ENCODE measurements at regions not wholly inside any gene's neighbourhood (a gene's known extent, or its start where the extent isn't known, plus 50 kb on each side); places are given as distances from the start of the nearest gene placed in this dataset.
"Not testable (repeated sequence)": the region's sequence is repeated elsewhere in the genome, so short reads cannot be mapped to it uniquely, and the experiment has no call there.

GRCh38 chr4:43435291-43435690 lies 542.8 kb downstream of the GRXCR1 start:
- DNase-seq (ENCODE audit: low spot score): no peak

GRCh38 chr4:43452948-43453347 lies 560.4 kb downstream of the GRXCR1 start:
- no peak for DNase-seq (ENCODE audit: low spot score)

DNA sequence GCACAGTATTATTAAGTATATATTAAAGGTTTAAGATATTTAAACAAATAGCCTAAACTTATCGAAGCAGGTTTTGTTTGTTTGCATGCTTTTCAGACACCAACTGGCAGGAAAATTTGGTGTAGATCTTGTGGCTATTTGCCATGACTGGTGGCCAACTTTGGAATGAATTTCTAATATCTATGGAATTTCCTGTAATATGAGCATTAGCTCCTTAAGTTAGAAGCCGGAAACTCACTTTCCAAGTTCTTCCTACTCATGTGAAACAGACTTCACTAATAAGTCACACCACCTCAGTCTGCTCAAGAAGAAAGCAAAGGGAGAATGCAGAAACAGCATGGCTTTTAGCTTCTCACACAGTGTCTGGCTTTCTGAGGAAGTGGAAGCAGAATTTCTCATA lies 563.9 kb downstream of the GRXCR1 start:
- DNase-seq (ENCODE audit: low spot score): no peak

- no peak for DNase-seq (ENCODE audit: low spot score)
Observed at GRCh38 chr4:43457866-43458265, 565.4 kb downstream of the GRXCR1 start.

DNA sequence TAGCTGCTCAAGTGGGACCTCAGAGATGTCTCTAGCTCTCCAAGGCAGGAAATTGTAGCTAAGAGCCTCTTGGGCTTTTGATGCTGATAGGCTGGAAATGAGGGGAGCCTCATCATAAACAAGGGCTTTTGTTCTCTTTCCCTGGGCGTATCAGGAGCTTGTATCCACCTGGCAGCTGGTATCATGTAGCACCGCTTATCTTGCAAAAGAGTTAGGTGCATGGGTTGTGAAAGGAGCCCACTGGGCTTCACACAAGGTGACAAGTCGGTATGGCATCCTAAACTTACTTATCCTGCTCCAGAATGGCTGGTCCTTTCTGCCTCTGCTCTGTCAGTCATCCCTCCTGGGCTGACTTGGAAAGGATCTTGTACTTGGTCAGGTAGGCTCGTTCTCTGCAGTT lies 565.8 kb downstream of the GRXCR1 start:
- DNase-seq (ENCODE audit: low spot score): no peak

DNA sequence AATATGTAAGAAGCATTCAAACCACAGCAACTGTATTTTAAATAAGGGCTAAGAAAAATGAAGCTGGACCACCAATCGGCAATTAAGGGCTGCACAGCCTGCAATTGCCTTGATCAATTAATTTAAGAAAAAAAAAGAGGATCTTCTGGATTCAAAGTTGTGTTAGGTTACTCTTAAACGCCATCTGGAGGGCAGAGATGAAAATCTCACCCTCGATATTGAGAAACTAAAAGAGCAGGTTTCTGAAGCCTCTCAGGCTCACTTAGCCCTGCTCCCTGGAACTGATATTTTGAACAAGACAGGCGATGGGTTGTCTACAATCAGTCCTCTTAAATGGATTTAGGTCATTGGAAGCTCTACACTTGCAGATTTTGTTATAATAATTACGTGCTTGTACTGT lies 579.4 kb downstream of the GRXCR1 start:
- no peak for DNase-seq (ENCODE audit: low spot score)

DNA sequence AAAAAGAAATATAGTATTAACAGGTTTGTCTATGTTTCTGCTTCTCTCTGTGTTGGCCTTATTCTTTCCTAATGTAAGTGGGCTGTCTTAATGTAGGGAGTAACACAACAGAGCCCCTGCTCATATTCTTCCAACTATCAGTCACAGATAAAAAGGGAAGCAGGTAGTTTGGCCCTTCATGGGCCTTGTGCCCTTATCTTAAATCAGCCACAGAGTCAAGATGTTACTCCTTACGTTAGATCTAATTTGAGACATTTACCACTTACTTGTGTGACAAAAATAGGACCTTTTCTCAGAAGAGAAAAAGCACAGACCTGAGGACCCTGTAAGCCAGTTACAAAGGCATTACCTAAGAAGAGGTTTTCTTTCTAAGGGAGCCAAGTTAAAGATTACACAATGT lies 589.0 kb downstream of the GRXCR1 start:
- no peak for DNase-seq (ENCODE audit: low spot score)

DNA sequence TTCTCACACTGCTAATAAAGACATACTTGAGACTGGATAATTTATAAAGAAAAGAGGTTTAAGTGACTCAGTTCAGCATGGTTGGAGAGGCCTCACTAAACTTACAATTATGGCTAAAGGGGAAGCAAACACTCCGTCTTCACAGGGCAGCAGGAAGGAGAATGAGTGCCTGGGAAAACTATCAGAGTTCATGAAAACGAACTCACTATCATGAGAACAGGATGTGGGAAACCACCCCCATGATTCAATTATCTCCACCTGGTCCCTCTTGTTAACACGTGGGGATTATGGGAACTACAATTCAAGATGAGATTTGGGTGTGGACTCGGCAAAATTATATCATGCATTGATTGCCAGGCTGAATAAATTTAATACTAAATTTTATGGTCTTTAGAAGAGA lies 592.7 kb downstream of the GRXCR1 start:
- DNase-seq (ENCODE audit: low spot score): no peak

DNA sequence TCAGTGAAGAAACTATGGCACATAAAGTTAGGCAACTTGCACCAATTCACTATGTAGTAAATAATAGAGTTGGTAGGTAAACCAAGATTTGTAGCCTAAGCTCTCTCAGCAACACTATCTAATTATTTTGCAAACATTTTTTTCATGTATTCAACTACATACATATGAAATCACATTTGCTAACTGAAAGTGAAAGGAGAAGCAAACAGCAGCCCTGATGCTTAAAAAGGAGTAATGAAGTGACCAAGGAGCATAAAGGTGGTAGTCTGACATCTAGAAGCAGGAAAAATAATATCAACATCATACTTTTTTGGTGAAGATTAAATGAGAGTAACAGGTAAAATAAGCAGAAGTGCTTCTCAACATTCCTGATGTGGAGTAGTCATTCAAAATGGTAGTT lies 603.7 kb downstream of the GRXCR1 start:
- no peak for DNase-seq (ENCODE audit: low spot score)

DNA sequence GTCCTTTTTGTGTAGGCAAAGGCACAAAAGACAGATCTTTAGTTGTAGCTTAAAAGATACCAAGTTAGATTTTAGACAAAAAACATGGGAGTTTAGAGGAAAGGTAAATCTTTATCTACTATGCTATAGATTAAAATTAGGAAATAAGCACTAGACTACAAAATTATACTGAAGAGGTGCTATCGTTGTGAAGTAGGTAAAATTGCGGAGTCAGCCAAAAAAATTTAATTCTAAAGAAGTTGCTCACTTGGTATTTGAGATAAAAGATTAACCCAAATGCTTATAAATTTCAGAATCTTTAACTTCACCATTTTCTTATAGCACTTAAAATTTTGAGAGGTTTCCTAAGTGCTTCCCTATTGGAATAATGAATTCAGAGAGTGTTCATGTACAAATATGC lies 604.1 kb downstream of the GRXCR1 start:
- DNase-seq (ENCODE audit: low spot score): no peak

GRCh38 chr4:43505823-43506222 lies 613.3 kb downstream of the GRXCR1 start:
- DNase-seq (ENCODE audit: low spot score): not testable (repeated sequence)

GRCh38 chr4:43512253-43512652 lies 619.7 kb downstream of the GRXCR1 start:
- DNase-seq (ENCODE audit: low spot score): no peak

- DNase-seq (ENCODE audit: low spot score): no peak
Observed at GRCh38 chr4:43525646-43526045, 633.1 kb downstream of the GRXCR1 start.

- peak; percentile 12 for DNase-seq (ENCODE audit: low spot score)
Observed at GRCh38 chr4:43547561-43547960, 655.0 kb downstream of the GRXCR1 start.

DNA sequence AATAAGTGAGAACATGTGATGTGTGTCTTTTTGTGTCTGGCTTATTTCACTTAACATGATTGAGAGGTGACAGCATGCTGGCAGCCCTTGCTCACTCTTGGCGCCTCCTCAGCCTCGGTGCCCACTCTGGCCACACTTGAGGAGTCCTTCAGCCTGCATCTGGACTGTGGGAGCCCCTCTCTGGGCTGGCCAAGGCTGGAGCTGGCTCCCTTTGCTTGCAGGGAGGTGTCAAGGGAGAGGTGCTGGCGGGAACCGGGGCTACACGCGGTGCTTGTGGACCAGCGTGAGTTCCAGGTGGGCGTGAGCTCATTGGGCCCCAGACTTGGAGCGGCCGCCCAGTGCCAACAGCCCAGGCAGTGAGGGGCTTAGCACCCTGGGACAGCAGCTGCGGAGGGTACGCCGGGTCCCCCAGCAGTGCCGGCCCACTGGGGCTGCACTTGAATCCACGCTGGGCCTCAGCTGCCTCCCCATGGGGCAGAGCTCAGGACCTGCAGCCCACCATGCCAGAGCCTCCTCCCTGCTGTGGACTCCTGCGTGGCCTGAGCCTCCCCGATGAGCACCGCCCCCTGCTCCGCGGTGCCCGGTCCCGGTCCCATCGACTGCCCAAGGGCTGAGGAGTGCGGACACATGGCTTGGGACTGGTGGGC lies 658.6 kb downstream of the GRXCR1 start:
- DNase-seq (ENCODE audit: low spot score): no peak

GRCh38 chr4:43556262-43556661 lies 663.7 kb downstream of the GRXCR1 start:
- DNase-seq (ENCODE audit: low spot score): no peak

DNA sequence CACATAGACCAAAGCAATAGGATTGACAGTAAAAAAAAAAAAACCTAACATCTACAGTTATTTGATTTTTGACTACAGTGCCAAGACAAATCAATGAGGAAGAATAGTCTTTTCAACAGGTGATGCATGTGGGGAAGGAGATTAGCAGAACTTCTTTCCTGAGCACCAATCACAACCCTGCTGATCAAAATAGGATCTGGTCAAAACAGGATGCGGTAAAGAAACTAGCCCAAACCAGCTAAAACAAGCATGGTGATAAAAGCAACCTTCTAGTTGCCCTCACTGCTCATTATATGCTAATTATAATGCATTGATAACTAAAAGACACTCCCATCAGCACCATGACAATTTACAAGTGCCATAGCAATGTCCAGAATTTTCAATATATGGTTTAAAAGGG lies 667.5 kb downstream of the GRXCR1 start:
- DNase-seq (ENCODE audit: low spot score): no peak

- no peak for DNase-seq (ENCODE audit: low spot score)
Observed at GRCh38 chr4:43564107-43564506, 671.6 kb downstream of the GRXCR1 start.

- peak; percentile 14 for DNase-seq (ENCODE audit: low spot score)
Observed at GRCh38 chr4:43564591-43564990, 672.1 kb downstream of the GRXCR1 start.

DNA sequence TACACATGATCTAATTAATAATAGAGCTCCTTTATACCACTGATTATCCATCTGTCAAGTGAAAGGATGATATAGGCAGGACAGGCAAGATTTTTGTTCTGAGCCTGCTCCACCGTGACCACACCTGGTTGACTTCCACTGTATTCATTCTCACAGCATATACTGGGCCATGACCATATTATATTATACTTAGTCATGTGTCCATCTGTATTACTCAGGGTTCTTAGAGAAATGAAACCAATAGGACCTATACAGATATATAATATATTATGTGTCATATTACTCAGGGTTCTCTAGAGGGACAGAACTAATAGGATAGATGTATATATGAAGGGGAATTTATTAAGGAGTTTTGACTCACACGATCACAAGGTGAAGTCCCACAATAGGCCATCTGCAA lies 675.1 kb downstream of the GRXCR1 start:
- no peak for DNase-seq (ENCODE audit: low spot score)

GRCh38 chr4:43586813-43587212 lies 694.3 kb downstream of the GRXCR1 start:
- DNase-seq (ENCODE audit: low spot score): no peak

DNA sequence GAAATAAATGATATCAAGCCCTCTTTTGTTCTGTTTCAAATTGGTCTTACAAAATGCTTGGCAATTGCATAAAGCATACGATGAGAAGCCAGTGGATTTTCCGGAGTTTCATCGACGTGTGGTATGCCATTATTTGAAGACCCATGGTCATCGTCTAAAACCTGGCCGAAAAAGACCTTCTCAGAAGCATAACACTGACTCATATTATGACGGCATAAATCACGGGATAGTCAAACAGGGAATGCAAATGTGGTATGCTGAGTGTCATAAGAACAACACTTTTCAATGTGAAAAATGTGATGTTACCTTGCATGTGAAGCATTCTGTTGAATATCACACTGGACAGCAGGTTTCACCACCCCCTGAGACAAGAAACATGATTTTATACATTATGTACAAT lies 695.2 kb downstream of the GRXCR1 start:
- DNase-seq (ENCODE audit: low spot score): no peak

GRCh38 chr4:43607400-43607799 lies 714.9 kb downstream of the GRXCR1 start:
- DNase-seq (ENCODE audit: low spot score): no peak

- no peak for DNase-seq (ENCODE audit: low spot score)
Observed at GRCh38 chr4:43607827-43608461, 715.4 kb downstream of the GRXCR1 start.

Data from Ammon's horn (tissue), 1 donor.